Left ventricle myocardium inferior (tissue), 1 donor: ENCODE measurements at regions not wholly inside any gene's neighbourhood (a gene's known extent, or its start where the extent isn't known, plus 50 kb on each side); places are given as distances from the start of the nearest gene placed in this dataset.
A peak's percentile ranks its signal among the peaks of the same experiment; 100 is the strongest.

Experiments used
- DNase-seq: peaks from one replicate; pipeline ENCODE4 v3.0.0-alpha.2; 2020
- H3K27ac ChIP-seq: fragments of 200-600 bp; replicated peaks from 2 replicates; pipeline ENCODE4 v1.8.0; 2021
- H3K27me3 ChIP-seq: fragments of 200-600 bp; 2 replicates; pipeline ENCODE4 v1.8.0; 2021; ENCODE audit warnings: low read depth
- H3K36me3 ChIP-seq: fragments of 200-600 bp; 2 replicates; pipeline ENCODE4 v1.8.0; 2021
- H3K4me1 ChIP-seq: fragments of 200-600 bp; 2 replicates; pipeline ENCODE4 v1.8.0; 2021
- H3K4me3 ChIP-seq: fragments of 200-600 bp; 2 replicates; pipeline ENCODE4 v1.8.0; 2021; ENCODE audit warnings: mild to moderate bottlenecking, moderate library complexity
- H3K9me3 ChIP-seq: fragments of 200-600 bp; replicated peaks from 2 replicates; pipeline ENCODE4 v1.8.0; 2021
- CTCF ChIP-seq: fragments of 200-600 bp; IDR thresholded peaks from 2 replicates; pipeline ENCODE4 v1.8.0; 2021; ENCODE audit warnings: antibody characterized with exemption, mild to moderate bottlenecking, borderline replicate concordance
- intact Hi-C: fragments of 100-400 bp; cut with micrococcal nuclease; formaldehyde crosslinking; loops from one replicate; pipeline ENCODE4 v1.11.0; 2022
- donor health status: DM: no; HTN: yes; CAD: no; lungs with severe emphysema.

GRCh38 chr1:213724640-213725536, 262.9 kb upstream of the PROX1 start:
- peak; percentile 25 for DNase-seq
- Histone ChIP-seq H3K9me3 (peaks cover 2% of the 10 kb centered on the region), H3K4me3 (no peak overlapping the region), H3K27ac (no peak overlapping the region), H3K4me1 (peaks cover 8% of the 10 kb centered on the region), H3K27me3 (peaks cover 8% of the 10 kb centered on the region), H3K36me3 (no peaks in the 10 kb centered on the region)
- no peak for TF ChIP-seq CTCF
- intact Hi-C loops: no loop called here

- peaks cover 18% of the 10 kb centered on the region for H3K9me3 ChIP-seq
- no peak for DNase-seq
- peaks cover 8% of the 10 kb centered on the region for H3K4me1 ChIP-seq
- H3K36me3 ChIP-seq: no peaks in the 10 kb centered on the region
- no peak overlapping the region for H3K27ac ChIP-seq
- no peak for TF ChIP-seq CTCF
- intact Hi-C loops: no loop called here
- no peaks in the 10 kb centered on the region for H3K27me3 ChIP-seq
- H3K4me3 ChIP-seq: no peak overlapping the region
These were observed 259.8 kb upstream of the PROX1 start for GRCh38 chr1:213727853-213728592.

- peaks cover 8% of the 10 kb centered on the region for H3K4me1 ChIP-seq
- no peak for DNase-seq
- H3K27ac ChIP-seq: no peak overlapping the region
- H3K9me3 ChIP-seq: peaks cover 18% of the 10 kb centered on the region
- intact Hi-C loops: no loop called here
- no peak overlapping the region for H3K4me3 ChIP-seq
- H3K27me3 ChIP-seq: no peaks in the 10 kb centered on the region
- no peak for TF ChIP-seq CTCF
- H3K36me3 ChIP-seq: no peaks in the 10 kb centered on the region
These were observed 258.9 kb upstream of the PROX1 start for GRCh38 chr1:213728593-213729536.

- Histone ChIP-seq H3K27me3 (no peaks in the 10 kb centered on the region), H3K9me3 (peaks cover 18% of the 10 kb centered on the region), H3K4me1 (no peaks in the 10 kb centered on the region), H3K27ac (no peak overlapping the region), H3K36me3 (no peaks in the 10 kb centered on the region), H3K4me3 (no peak overlapping the region)
- no peak for DNase-seq
- no peak for TF ChIP-seq CTCF
- intact Hi-C loops: no loop called here
These were observed 254.1 kb upstream of the PROX1 start for GRCh38 chr1:213733705-213734104.
